A673 (cell line): ENCODE measurements at regions not wholly inside any gene's neighbourhood (a gene's known extent, or its start where the extent isn't known, plus 50 kb on each side); places are given as distances from the start of the nearest gene placed in this dataset.
"Not testable (repeated sequence)": the region's sequence is repeated elsewhere in the genome, so short reads cannot be mapped to it uniquely, and the experiment has no call there.

Source experiments
- BruUV-seq: library from RNA; stranded (reverse); fragments of 400-500 nt; replicated peaks from 2 replicates; lab custom pipeline; 2021; lab: Mats Ljungman, UMichigan
- CTCF ChIA-PET: fragments of 300-600 bp; sonication (Branson Sonifier 250); formaldehyde crosslinking; loops from one replicate; lab custom pipeline; 2022; ENCODE audit warnings: antibody characterized with exemption; lab: Charles Lee
- POLR2A ChIA-PET: fragments of 300-600 bp; sonication (Branson Sonifier 250); formaldehyde crosslinking; loops from one replicate; lab custom pipeline; 2022; ENCODE audit warnings: antibody characterized with exemption; ENCODE audit not compliant: low non-redundant PET; lab: Charles Lee
- DNase-seq: peaks from one replicate; pipeline ENCODE4 v3.0.0-alpha.2; 2015; ENCODE audit warnings: low spot score
- H3K27ac ChIP-seq: fragments of 200-600 bp; sonication (generic); 2 replicates; pipeline ENCODE4 v1.5.1; 2016; ENCODE audit warnings: mixed run types, low read depth, mild to moderate bottlenecking, mixed read lengths, antibody characterized with exemption, low read length; ENCODE audit not compliant: poor library complexity, severe bottlenecking
- H3K27me3 ChIP-seq: fragments of 200-600 bp; sonication (generic); replicated peaks from 2 replicates; pipeline ENCODE4 v1.6.1; 2017; ENCODE audit warnings: mixed run types, low read depth, mild to moderate bottlenecking, mixed read lengths, antibody characterized with exemption, low read length; ENCODE audit not compliant: insufficient read depth, poor library complexity
- H3K36me3 ChIP-seq: fragments of 200-600 bp; sonication (generic); 2 replicates; pipeline ENCODE4 v1.6.1; 2016; ENCODE audit warnings: mixed run types, mild to moderate bottlenecking, mixed read lengths, antibody characterized with exemption, low read length; ENCODE audit not compliant: insufficient read depth, poor library complexity, severe bottlenecking
- H3K4me1 ChIP-seq: fragments of 200-600 bp; sonication (generic); 2 replicates; pipeline ENCODE4 v1.6.1; 2017; ENCODE audit warnings: mixed run types, mild to moderate bottlenecking, mixed read lengths, antibody characterized with exemption, low read length; ENCODE audit not compliant: insufficient read depth, poor library complexity, severe bottlenecking
- H3K4me3 ChIP-seq: fragments of 200-600 bp; sonication (generic); 2 replicates; pipeline ENCODE4 v1.5.1; 2016; ENCODE audit warnings: low read depth, mixed run types, mild to moderate bottlenecking, mixed read lengths, low read length; ENCODE audit not compliant: poor library complexity, severe bottlenecking
- H3K9me3 ChIP-seq: fragments of 200-600 bp; sonication (generic); 2 replicates; pipeline ENCODE4 v1.6.1; 2016; ENCODE audit warnings: mixed run types, low read depth, mild to moderate bottlenecking, mixed read lengths, antibody characterized with exemption, low read length; ENCODE audit not compliant: poor library complexity, severe bottlenecking
- EZH2 ChIP-seq: fragments of 200-600 bp; sonication (generic); IDR thresholded peaks from 2 replicates; pipeline ENCODE4 v1.6.1; 2017; ENCODE audit warnings: borderline replicate concordance, low read depth, mild to moderate bottlenecking, mixed read lengths, antibody characterized with exemption, low read length; ENCODE audit not compliant: poor library complexity, severe bottlenecking
- intact Hi-C: fragments of 100-400 bp; cut with micrococcal nuclease; formaldehyde crosslinking; loops from one replicate; pipeline ENCODE4 v1.10.0; 2022; ENCODE audit not compliant: unreplicated experiment
- TF ChIP-seq, protein P1 (sequence below): fragments of 300-800, 200-600 bp; sonication (generic); conservative IDR thresholded peaks from 2 replicates; pipeline ENCODE4 v1.5.1; 2017; ENCODE audit warnings: low read depth, mild to moderate bottlenecking, antibody characterized with exemption, low read length, moderate library complexity, mixed read lengths

- Histone ChIP-seq H3K4me1 (peaks cover 3% of the 10 kb centered on the region), H3K9me3 (no peaks in the 10 kb centered on the region), H3K27ac (no peak overlapping the region), H3K27me3 (peaks cover 18% of the 10 kb centered on the region), H3K36me3 (no peaks in the 10 kb centered on the region), H3K4me3 (no peak overlapping the region)
- TF ChIP-seq EZH2: no peak
- TF ChIP-seq, protein P1, sequence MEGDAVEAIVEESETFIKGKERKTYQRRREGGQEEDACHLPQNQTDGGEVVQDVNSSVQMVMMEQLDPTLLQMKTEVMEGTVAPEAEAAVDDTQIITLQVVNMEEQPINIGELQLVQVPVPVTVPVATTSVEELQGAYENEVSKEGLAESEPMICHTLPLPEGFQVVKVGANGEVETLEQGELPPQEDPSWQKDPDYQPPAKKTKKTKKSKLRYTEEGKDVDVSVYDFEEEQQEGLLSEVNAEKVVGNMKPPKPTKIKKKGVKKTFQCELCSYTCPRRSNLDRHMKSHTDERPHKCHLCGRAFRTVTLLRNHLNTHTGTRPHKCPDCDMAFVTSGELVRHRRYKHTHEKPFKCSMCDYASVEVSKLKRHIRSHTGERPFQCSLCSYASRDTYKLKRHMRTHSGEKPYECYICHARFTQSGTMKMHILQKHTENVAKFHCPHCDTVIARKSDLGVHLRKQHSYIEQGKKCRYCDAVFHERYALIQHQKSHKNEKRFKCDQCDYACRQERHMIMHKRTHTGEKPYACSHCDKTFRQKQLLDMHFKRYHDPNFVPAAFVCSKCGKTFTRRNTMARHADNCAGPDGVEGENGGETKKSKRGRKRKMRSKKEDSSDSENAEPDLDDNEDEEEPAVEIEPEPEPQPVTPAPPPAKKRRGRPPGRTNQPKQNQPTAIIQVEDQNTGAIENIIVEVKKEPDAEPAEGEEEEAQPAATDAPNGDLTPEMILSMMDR: no peak
- DNase-seq: peak; percentile 89
- no TSS peak for BruUV-seq
- ChIA-PET CTCF (no interaction called here), POLR2A (no interaction called here)
- intact Hi-C loops: no loop called here
Measured at GRCh38 chr7:125927556-125927955, 997.9 kb upstream of the POT1 start.

- no peak overlapping the region for H3K27ac ChIP-seq
- intact Hi-C loops: no loop called here
- DNase-seq: no peak
Measured at GRCh38 chr7:125926621-125927020, 997.0 kb upstream of the POT1 start.

GRCh38 chr7:125924037-125924436 is 994.4 kb upstream of the POT1 start:
- no TSS peak for BruUV-seq
- H3K4me1 ChIP-seq: peaks cover 3% of the 10 kb centered on the region
- no peak for TF ChIP-seq EZH2
- TF ChIP-seq, protein P1: no peak
- ChIA-PET CTCF (no interaction called here), POLR2A (no interaction called here)
- peaks cover 18% of the 10 kb centered on the region for H3K27me3 ChIP-seq
- H3K27ac ChIP-seq: no peak overlapping the region
- no peaks in the 10 kb centered on the region for H3K9me3 ChIP-seq
- no peak for DNase-seq
- intact Hi-C loops: no loop called here
- H3K4me3 ChIP-seq: no peak overlapping the region
- H3K36me3 ChIP-seq: no peaks in the 10 kb centered on the region

More at GRCh38 chr7:125926621-125927020, 997.0 kb upstream of the POT1 start:
- no TSS peak for BruUV-seq
- H3K4me1 ChIP-seq: peaks cover 3% of the 10 kb centered on the region
- ChIA-PET POLR2A (no interaction called here), CTCF (no interaction called here)
- no peak for TF ChIP-seq EZH2
- TF ChIP-seq, protein P1: no peak
- peaks cover 18% of the 10 kb centered on the region for H3K27me3 ChIP-seq
- H3K9me3 ChIP-seq: no peaks in the 10 kb centered on the region
- no peaks in the 10 kb centered on the region for H3K36me3 ChIP-seq
- H3K4me3 ChIP-seq: no peak overlapping the region

GRCh38 chr7:125915381-125915948 is 985.8 kb upstream of the POT1 start:
- H3K4me3 ChIP-seq, POLR2A ChIA-PET, H3K36me3 ChIP-seq, H3K27ac ChIP-seq, DNase-seq, BruUV-seq, CTCF ChIA-PET, H3K9me3 ChIP-seq, H3K4me1 ChIP-seq, H3K27me3 ChIP-seq, intact Hi-C loops: not testable (repeated sequence)
